Right lobe of liver (tissue), 6 donors: ENCODE measurements at regions not wholly inside any gene's neighbourhood (a gene's known extent, or its start where the extent isn't known, plus 50 kb on each side); places are given as distances from the start of the nearest gene placed in this dataset.

Experiments used
- ATAC-seq, 4 donors: fragments of 200-7000 bp; cut with Tn5 transposase; one replicate each; pipeline ENCODE4 v1.9.1; 2020; ENCODE audit warnings: mild to moderate bottlenecking in 4 of 4, moderate library complexity in 4 of 4
- DNase-seq, 3 donors: peaks; one replicate each; pipeline ENCODE4 v3.0.0-alpha.2; 2020
- H3K27ac ChIP-seq, 3 donors: fragments of 200-600 bp; one replicate each; pipeline ENCODE4 v1.8.0; 2022
- H3K27me3 ChIP-seq, 2 donors: fragments of 200-600 bp; one replicate each; pipeline ENCODE4 v1.8.0; 2022
- H3K36me3 ChIP-seq, 4 donors: fragments of 200-600 bp; sonication (generic) in 1 of 4; one replicate each; pipeline versions ENCODE4 v1.5.1 to v1.8.0; 2017 to 2022; ENCODE audit warnings: control low read depth in 1 of 4
- H3K4me1 ChIP-seq, 4 donors: fragments of 200-600 bp; sonication (generic) in 1 of 4; one replicate each; pipeline versions ENCODE4 v1.5.1 to v1.8.0; 2017 to 2022; ENCODE audit warnings: control low read depth in 1 of 4
- H3K4me3 ChIP-seq, 3 donors: fragments of 200-600 bp; one replicate each; pipeline ENCODE4 v1.8.0; 2022
- H3K9me3 ChIP-seq, 4 donors: fragments of 200-600 bp; sonication (generic) in 1 of 4; one replicate each; pipeline versions ENCODE4 v1.5.1 to v1.8.0; 2017 to 2022; ENCODE audit warnings: control low read depth in 1 of 4
- POLR2A ChIP-seq: fragments of 450-650 bp; IDR thresholded peaks from one replicate; pipeline ENCODE4 v1.6.1; 2017; ENCODE audit warnings: antibody characterized with exemption, mild to moderate bottlenecking
- WGBS: methylation state at CpG from one replicate; pipeline ENCODE4 v1.1.6; 2018; ENCODE audit warnings: low coverage, low lambda C conversion rate; ENCODE audit not compliant: insufficient coverage; ENCODE audit errors: missing lambda C conversion rate; 5-methylcytosine and 5-hydroxymethylcytosine counted together
- intact Hi-C, 2 donors: fragments of 100-400 bp; cut with DNase I; formaldehyde crosslinking; loops; one replicate each; pipeline versions ENCODE4 v1.11.2 to v1.14.1; 2022
- TF ChIP-seq, protein P1 (sequence below), 4 donors: fragments of 200-600 bp in 3 of 4; fragments of 450-650 bp in 1 of 4; IDR thresholded peaks; one replicate each; pipeline versions ENCODE4 v1.5.1 to v1.8.0; 2016 to 2022; ENCODE audit warnings: antibody characterized with exemption in 4 of 4, mild to moderate bottlenecking in 2 of 4
- donor health status: DM: no; HTN: yes; CAD: no.
- donor health status: DM: no; HTN: no; CAD: no.
- donor health status: DM: no; HTN: no; CAD: no.
- donor health status: DM: no; HTN: yes; CAD: no.
- donor health status: DM: no; HTN: yes; CAD: no.

- H3K27me3 ChIP-seq, result no peaks in the 10 kb centered on the region
- intact Hi-C loops, result no loop called here
- no peaks in the 10 kb centered on the region for H3K36me3 ChIP-seq
- H3K9me3 ChIP-seq, result no peaks in the 10 kb centered on the region
- TF ChIP-seq, protein P1, sequence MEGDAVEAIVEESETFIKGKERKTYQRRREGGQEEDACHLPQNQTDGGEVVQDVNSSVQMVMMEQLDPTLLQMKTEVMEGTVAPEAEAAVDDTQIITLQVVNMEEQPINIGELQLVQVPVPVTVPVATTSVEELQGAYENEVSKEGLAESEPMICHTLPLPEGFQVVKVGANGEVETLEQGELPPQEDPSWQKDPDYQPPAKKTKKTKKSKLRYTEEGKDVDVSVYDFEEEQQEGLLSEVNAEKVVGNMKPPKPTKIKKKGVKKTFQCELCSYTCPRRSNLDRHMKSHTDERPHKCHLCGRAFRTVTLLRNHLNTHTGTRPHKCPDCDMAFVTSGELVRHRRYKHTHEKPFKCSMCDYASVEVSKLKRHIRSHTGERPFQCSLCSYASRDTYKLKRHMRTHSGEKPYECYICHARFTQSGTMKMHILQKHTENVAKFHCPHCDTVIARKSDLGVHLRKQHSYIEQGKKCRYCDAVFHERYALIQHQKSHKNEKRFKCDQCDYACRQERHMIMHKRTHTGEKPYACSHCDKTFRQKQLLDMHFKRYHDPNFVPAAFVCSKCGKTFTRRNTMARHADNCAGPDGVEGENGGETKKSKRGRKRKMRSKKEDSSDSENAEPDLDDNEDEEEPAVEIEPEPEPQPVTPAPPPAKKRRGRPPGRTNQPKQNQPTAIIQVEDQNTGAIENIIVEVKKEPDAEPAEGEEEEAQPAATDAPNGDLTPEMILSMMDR (IDR thresholded peaks at IDR 0.05), result no peak
- TF ChIP-seq POLR2A, result no peak
- WGBS, result 40% methylated on average over 3 of the region's 3 CpGs
- H3K27ac ChIP-seq, result no peak overlapping the region
- no peak for ATAC-seq
- DNase-seq, result no peak
- no peaks in the 10 kb centered on the region for H3K4me1 ChIP-seq
- no peak overlapping the region for H3K4me3 ChIP-seq
These were observed 382.5 kb downstream of the CAAP1 start for GRCh38 chr9:26510137-26510536.

DNA sequence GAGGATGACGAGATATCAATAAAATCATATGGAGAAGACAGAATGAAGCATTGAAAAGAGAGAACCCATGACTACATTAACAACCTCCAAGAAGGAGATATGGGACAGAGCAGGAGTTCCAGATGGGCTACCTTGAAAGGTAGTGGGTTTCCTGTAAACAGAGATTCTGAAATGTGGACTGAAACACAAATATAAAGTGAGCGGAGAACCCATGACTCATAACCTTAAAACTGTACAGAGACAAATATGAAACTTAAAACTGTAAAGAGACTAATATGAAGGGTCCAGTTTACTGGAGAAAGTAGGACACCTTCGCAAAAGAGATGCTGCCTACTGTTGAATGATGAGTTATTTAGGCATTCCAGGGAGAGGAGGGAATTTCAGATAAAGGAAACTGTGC, 383.7 kb downstream of the CAAP1 start:
- WGBS, result 50% methylated on average over 3 of the region's 3 CpGs
- H3K4me1 ChIP-seq, result no peaks in the 10 kb centered on the region
- ATAC-seq, result no peak
- DNase-seq, result no peak
- H3K4me3 ChIP-seq, result no peak overlapping the region
- no peak overlapping the region for H3K27ac ChIP-seq
- TF ChIP-seq, protein P1 (IDR thresholded peaks at IDR 0.05), result no peak
- H3K36me3 ChIP-seq, result no peaks in the 10 kb centered on the region
- H3K27me3 ChIP-seq, result no peaks in the 10 kb centered on the region
- intact Hi-C loops, result no loop called here
- no peaks in the 10 kb centered on the region for H3K9me3 ChIP-seq

- no peaks in the 10 kb centered on the region for H3K27me3 ChIP-seq
- intact Hi-C loops, result no loop called here
- H3K4me1 ChIP-seq, result no peaks in the 10 kb centered on the region
- H3K9me3 ChIP-seq, result no peaks in the 10 kb centered on the region
- 47% methylated on average over 2 of the region's 2 CpGs for WGBS
- no peak overlapping the region for H3K4me3 ChIP-seq
- TF ChIP-seq POLR2A, result no peak
- TF ChIP-seq, protein P1 (IDR thresholded peaks at IDR 0.05), result no peak
- DNase-seq (no peak), ATAC-seq (no peak)
- no peaks in the 10 kb centered on the region for H3K36me3 ChIP-seq
- H3K27ac ChIP-seq, result no peak overlapping the region
These were observed 388.5 kb downstream of the CAAP1 start for GRCh38 chr9:26504057-26504456.

- 36% methylated on average over 3 of the region's 3 CpGs for WGBS
- intact Hi-C loops, result no loop called here
These were observed 390.3 kb downstream of the CAAP1 start for GRCh38 chr9:26502311-26502710.

More at GRCh38 chr9:26502311-26502710, 390.3 kb downstream of the CAAP1 start:
- no peaks in the 10 kb centered on the region for H3K9me3 ChIP-seq
- no peak overlapping the region for H3K4me3 ChIP-seq
- ATAC-seq (no peak), DNase-seq (no peak)
- TF ChIP-seq, protein P1 (IDR thresholded peaks at IDR 0.05), result no peak
- TF ChIP-seq POLR2A, result no peak
- no peaks in the 10 kb centered on the region for H3K27me3 ChIP-seq
- H3K27ac ChIP-seq, result no peak overlapping the region
- H3K4me1 ChIP-seq, result no peaks in the 10 kb centered on the region
- H3K36me3 ChIP-seq, result no peaks in the 10 kb centered on the region
